HG02938 (cell line): ENCODE measurements at regions not wholly inside any gene's neighbourhood (a gene's known extent, or its start where the extent isn't known, plus 50 kb on each side); places are given as distances from the start of the nearest gene placed in this dataset.

Experiments
- ATAC-seq: cut with Tn5 transposase; IDR thresholded peaks from one replicate; pipeline ENCODE4 v1.9.1; 2021; ENCODE audit warnings: mild to moderate bottlenecking, moderate library complexity; ENCODE audit not compliant: unreplicated experiment

DNA sequence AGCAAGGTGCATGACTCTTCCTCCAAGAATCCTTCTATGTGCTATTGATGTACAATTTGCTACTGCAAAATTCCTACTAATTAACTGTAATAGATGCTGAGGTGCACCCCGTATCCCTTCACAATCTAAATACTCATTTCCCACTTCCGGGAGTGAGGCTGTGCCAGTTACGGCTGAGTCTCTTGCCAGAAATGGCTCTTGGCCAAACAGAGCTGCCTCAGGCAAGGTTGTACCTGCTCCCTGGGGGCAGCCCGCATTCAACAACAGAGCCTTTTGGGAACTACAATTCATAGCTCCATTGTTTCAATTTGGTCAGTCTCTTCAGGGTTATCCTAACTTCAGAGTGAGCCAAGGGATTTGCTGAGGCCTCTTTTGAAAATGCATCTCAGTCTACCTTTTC, 789.8 kb upstream of the MAP3K7 start:
- no peak for ATAC-seq

DNA sequence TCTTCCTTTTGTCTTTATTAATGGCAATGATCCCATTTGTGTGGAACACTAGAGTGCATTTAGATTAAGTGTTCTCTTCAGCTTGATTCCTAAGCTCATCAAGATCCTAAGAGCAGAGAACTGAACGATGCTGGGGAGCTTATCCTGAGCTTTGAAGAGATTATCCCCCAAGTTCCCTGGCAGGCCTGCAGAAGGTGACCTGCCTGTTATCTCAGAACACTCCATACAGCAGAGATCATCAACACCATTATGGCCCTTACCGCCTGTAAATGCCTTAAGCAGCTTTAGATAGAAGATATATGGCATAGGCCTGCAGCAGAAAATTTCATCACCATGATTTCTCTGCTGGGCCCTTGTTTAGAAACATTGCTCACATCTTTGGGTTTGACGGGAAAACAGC, 779.9 kb upstream of the MAP3K7 start:
- no peak for ATAC-seq

DNA sequence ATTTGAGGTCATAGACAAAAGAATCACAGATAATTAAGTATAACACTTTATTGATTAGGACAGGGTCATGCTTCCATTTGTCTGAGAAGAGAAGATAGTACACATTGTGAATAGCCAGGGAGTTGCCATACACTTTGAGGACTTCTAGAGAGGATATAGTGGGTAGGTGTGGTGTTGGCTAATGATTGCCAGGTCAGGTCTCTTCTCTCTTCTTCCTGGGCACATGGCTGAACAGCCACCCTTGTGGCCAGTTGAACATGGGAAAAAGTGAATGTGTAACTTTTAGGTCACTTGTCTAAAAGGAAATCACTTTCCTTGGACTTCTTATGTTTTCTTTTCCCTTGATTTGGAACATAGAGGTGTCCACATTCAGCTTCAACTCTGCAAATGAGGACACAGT, 772.1 kb upstream of the MAP3K7 start:
- no peak for ATAC-seq

DNA sequence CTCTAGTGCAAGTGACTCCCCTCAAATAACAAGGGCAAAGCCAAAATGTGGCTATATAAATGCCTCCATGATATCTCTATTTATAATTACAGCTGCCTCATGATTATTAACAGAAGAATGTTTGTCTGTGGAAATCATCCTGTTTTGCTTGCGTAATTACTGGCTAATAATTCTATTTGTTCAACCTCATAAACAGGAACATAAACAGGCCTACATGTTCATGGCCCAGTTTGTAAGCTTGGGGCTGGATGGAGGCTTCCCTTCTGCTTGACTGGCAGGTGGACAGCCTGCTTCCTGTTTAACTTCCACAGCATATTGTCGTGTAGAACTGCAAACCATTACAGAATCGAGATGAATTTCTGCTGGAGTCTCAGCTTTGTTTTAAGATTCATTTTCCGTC, 766.0 kb upstream of the MAP3K7 start:
- ATAC-seq = no peak

DNA sequence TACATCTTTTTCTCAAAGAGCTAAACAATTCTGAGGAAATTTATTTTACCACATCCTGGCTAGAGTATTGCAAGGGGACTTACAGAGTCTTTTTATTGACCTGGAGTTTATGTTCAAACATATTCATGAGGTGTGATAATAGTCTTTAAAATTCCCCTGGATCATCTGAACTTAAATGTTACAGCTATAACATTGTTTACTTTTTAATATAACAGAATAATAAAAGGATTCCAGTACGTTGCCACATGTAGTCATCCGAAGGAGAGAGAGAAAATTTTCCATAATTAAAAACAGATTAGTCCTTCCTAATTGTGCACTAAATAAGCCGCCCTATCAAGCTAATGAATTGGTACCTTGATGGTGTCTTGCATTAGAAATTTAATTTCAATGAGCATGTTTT, 765.4 kb upstream of the MAP3K7 start:
- no peak for ATAC-seq

DNA sequence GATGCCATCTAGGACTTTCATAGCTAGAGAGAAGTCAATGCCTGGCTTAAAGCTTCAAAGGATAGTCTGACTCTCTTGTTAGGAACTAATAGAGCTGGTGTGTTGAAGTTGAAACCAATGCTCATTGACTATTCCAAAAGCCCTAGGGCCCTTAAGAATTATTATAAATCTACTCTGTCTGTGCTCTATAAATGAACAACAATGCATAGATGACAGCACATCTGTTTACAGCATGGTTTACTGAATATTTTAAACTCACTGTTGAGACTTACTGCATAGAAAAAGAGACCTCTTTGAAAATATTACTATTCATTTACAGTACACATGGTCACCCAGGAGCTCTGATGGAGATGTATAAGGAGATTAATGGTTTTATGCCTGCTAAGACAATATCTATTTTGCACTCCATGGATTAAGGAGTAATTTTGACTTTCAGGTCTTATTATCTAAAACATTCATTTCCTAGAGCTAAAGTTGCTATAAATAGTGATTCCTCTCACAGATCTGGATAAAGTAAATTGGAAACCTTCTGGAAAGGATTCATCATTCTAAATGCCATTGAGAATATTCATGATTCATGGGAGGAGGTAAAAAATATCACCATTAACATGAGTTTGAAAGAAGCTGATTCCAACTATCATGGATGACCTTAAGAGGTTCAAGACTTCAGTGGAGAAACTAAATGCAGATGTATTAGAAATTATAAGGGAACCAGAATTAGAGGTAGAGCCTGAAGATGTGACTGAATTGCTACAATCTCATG, 763.5 kb upstream of the MAP3K7 start:
- ATAC-seq = no peak

DNA sequence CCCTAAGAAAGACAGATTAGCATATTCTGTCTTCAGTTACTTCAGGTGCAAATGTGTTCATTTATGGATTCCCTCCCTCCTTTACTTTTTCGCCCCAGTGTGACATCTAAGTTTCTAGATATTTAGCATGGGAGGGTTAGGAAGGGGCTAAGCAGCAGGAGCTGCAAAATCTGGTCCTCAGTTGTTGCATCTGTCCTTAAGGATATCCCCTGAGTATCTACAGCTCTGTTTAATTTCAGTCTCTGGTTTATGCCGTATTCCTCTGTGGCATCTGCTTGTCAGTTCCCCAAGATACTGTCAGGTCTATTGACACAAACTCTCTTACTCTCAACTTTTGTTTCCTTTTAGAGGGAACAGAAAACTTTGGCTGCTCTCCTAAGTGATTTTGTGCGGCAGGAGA, 754.6 kb upstream of the MAP3K7 start:
- ATAC-seq = no peak

DNA sequence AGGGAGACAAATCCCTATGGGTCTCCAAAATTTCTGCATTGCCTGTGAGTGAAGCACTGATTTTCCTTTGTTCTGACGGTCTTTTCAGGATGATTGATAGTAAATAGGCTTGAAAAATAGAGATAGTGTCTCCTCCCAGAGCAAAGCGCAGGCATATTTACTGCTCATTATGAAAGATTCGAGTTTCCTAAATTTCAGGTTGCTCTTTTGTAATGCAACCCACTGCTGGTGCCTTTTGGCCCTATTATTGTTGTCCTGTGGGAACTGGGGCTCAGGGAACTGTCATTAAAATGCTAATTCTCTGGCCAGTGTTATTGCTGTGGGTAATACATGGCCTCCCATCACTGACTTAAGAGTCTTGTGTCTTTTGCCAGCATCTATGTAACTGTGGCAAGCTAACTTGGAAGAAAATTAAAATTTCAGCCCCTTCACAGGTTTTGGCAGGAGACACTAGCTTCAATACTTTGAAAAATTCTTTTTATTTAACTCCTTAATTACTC, 754.1 kb upstream of the MAP3K7 start:
- ATAC-seq = no peak

DNA sequence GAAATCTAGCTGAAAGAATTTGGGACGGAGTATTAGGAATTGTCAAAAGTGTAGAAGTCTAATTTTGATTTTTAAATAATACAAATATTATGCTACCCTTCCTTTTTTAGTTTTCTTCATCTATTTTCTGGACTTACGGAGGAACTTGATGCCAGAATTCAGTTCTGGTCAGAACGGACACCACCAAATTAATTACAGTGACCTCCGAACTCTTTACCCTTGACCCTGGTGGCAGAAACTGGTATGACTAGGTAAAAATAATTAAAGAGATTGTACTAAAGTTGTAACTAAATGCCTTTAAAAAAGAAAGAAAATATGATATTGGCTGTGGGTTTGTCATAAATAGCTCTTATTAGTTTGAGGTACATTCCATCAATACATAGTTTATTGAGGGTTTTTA, 751.1 kb upstream of the MAP3K7 start:
- ATAC-seq = no peak

DNA sequence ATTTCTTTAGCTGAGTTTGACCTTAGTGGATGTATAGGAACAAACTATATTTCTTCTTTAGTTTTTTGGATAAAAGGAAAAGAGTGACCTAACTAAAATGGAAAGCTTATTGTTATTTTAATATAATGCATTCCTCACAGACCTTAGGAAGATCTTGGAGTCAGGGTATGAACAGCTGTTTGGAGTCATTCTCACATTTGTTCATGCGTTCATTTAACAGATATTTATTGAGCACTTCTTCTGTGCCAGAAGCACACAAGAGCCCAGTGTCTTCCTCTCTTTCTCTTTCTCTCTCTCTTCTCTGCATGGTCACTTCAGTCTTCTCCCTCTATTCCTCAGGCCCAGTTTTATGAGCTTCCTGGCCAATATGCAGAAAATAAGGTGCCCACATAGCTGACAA, 744.0 kb upstream of the MAP3K7 start:
- no peak for ATAC-seq

DNA sequence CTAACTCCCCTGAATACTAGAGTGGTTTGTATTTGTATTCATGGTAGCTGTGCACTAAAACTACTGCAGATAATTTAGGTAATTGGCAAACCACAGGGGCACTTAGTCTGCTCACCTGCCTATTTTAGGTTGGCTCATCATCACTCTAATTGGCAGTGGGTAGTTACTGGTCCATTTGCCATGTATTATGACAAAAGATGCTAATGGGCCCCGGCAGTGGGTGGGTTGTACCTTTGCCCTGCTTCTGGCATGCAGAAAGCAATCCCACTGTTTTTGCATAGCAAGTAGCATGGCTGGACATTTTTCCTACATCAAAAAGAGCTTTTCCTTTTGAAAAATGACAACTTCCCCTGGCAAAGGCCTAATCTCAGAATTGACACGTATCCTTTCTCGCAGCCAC, 741.4 kb upstream of the MAP3K7 start:
- no peak for ATAC-seq

DNA sequence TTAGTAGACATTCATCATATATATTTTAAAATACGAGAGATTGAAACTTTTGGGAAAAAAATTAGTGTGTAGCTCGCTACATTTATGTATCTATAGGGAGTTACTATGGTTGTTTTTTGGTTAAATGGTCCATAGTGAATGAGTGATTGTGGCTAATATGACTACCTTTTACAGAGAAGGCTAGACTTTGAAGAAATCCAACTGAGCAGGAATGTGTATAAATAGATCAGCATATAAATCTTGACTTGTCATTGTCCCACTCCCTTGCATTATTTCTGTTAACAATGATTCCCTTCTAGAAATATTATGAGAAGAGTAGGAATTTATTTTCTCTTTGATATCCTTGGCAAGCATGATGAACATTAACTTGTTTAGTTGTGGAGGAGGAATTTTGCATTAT, 737.8 kb upstream of the MAP3K7 start:
- no peak for ATAC-seq

DNA sequence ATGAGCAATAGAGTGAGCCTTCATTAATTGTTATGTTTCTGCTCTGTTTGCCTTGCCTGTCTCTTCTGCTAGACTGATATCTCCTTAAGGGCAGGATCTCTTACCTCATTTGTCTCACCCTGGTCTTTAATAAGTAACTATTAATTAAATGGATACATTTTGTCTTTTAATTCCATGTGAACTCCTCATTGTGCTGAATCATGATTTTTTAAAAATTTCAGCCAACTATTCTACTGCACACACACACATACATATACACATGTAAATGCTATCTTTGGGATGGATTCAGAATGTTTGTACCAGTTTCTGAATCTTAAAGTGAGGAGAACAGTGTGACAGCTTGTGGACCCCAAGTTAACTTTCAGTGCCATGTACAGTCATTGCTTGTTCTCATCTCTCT, 731.1 kb upstream of the MAP3K7 start:
- ATAC-seq = no peak

DNA sequence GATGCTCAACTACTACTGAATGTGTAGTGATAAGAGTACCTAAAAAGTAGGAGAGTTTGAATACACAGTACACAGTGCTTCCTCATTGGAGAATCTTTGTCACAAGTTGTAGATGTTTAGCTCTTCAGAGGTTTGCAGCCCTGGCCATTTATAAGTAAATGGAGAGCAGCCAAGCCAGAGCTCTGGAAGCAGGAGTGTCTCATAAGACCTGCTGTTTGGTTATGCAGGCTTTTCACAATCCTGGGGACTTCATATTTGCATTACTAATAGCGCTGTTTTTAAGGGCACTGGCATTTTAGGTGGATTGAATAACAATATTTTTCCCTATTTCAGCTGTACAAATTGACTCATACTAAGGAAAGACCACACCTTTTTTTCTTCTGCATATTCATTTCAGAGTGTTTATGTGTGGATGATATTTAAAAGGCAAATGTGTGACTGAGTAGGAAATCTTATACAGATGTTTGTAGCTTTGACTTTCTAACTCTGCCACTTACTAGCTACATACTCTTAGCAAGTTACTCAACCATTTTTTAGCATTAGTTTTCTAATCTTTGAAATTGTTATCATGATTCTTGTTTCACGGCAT, 730.5 kb upstream of the MAP3K7 start:
- no peak for ATAC-seq

DNA sequence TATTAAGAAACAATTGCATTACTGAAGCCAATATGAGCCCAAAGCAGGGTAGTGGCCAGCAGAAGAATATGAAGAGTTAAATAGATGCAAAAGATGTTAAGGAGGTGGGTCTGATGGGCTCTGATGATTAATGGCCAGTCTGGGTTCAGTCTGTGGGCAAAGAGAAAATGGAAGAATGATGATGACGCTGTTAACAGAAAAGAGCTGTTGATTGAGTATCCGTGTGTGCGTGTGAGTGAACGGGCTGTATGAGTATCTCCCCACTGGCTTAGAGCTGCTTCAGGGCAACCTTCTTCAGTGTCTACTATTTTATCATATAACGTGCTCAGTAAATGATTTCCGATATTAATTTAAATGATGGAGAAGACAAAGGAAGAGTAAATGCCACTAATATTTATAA, 723.3 kb upstream of the MAP3K7 start:
- ATAC-seq = no peak

DNA sequence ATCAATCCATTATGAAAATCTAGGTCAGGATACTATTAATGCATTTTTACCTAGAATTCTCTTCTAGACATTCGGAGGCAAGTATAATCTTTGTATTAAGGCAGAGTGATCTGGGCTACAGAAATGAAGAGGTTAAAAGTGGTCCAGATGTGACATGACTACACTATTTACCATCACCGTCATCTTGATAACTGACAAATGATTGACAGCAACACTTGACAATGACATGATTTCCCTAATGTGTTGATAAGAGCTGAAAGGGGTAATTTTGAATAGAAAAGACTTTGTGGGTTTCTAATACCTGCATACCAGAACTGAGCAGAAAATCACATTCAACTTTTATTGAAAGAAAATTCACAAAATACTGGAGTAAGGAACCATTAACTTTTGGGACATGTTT, 718.9 kb upstream of the MAP3K7 start:
- no peak for ATAC-seq

DNA sequence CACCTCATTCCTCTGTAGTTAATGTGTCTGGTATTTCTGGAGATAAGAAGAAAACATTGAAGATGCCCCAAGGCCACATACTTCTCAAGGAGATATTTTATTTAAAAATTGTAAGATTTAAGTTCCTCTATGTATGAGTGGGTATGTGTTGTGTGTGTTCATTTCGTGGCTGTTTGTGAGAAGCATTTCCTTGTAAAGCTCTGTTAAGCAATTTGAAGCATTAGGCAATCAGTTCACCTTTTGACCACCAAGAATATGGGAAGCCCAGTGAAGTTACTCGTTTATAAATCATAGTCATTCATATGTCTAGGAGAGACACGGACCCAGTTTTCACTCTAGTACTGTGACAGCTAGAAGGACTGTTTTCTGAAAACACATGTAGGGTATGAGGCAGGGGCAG, 717.6 kb upstream of the MAP3K7 start:
- ATAC-seq = no peak

DNA sequence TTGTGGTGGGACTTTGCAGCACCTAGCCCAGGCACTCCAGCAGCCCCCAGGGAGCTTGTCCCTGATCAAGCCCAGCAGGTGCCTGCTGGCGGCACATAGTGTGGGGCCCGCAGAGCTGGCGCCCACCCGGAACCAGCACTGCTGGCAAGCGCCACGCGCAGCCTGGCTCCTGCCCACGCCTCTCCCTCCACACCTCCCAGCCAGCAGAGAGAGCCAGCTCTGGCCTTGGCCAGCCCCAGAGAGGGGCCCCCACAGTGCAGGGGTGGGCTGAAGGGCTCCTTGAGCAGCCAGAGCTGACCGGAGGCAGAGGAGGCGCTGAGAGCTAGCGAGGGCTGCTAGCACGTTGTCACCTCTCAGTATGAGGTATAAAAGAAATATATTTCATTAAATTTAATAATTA, 716.5 kb upstream of the MAP3K7 start:
- no peak for ATAC-seq

DNA sequence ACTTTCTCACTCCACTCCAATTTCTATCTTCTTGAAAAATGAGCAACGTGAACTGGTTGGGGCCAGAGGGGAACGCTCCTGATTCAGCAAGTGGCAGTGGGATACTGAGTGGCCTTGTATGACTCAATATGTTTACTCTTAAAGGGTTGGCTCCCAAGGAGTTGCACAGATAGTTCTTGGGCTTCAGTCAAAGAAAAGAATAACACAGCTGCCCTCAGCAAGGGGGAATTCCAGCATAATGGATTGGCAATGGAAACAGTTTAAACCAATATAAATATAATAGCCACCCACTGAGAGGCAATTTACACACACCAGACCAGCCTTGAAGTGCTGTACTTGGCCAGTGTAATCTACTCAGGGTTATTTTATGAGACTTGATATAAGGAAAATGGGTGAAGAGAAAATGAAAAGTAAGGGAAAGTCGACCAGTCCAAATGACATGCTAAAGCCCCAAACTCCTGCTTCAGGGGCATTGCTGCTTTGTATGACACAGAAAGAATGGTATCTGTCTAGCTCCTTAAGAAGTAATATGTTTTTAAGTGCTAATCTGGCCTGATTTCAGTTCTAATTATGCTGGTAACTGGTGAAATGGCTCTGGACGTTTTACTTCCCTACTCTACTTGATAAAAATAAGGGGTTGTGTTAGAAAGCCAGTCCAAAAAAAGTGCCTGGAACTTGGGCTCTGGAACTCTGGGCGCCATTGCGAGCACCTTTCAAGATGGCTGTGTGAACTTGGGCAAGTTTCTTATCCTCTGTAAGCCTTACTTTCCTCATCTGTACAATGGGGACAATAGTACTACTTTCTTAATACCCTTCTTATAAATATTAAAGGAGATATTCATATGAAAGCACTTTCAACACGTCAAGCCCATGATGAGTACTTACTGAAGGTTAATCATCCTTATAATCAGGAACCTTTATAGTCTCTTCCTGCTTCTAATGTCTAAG, 712.9 kb upstream of the MAP3K7 start:
- no peak for ATAC-seq

DNA sequence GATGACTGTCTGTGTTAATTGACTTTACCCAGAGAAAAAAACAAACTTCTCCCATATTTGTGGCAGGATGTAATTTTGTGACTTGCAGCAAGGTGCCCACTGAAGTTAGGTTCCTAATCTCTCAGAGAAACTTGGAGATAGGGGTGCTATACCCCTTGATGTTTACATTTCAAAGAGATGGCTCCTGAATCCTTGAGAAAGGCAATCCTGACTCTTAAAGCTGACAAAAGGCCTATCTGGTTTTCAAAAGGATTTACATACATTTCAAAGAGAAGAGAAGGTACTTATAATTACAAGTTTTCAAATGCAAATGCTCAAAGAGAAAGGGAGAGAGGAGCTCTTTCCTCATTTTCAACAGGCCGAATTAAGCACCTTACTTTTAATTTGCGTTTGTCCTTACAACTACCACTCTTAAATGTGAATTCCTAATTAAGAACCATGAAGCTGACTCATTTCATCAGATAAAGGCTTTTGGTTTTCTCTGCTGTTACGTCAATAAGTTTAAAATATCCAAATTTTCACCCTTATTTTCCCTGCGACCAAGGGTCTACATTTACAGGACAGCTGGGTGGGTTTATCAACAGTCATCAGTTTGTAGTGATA, 711.8 kb upstream of the MAP3K7 start:
- no peak for ATAC-seq

DNA sequence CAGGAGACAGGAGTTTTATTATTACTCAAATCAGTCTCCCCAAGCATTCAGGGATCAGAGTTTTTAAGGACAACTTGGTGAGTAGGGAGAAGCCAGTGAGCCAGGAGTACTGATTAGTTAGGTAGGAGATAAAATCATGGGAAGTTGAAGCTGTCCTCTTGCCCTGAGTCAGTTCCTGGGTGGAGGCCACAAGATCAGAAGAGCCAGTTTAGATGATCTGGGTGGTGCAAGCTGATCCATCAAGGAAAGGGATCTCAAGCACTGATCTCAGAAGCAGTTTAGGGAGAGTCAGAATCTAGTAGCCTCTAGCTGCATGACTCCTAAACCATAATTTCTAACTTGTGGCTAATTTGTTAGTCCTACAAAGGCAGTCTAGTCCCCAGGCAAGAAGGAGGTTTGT, 706.5 kb upstream of the MAP3K7 start:
- no peak for ATAC-seq
